ENCODE measurements at regions not wholly inside any gene's neighbourhood (a gene's known extent, or its start where the extent isn't known, plus 50 kb on each side); places are given as distances from the start of the nearest gene placed in this dataset.

GRCh38 chr1:29546496-29546895, 310.2 kb downstream of the PTPRU start:
- no peak for DNase-seq
- in situ Hi-C loops (cut with HindIII; ENCODE audit: low pct_ligation_motif_present, low sequenced_read_pairs), result no loop called here
- no peak for TF ChIP-seq CTCF (IDR thresholded peaks at IDR 0.05; ENCODE audit: low read depth, low read length, missing control alignments)

GRCh38 chr1:29544406-29544805, 308.1 kb downstream of the PTPRU start:
- Histone ChIP-seq H3K27me3 (replicated peaks) (no peaks in the 10 kb centered on the region), H3K4me3 (ENCODE audit: low read depth, low read length) (no peak overlapping the region), H3K36me3 (replicated peaks) (no peaks in the 10 kb centered on the region), H3K27ac (no peak overlapping the region)
- in situ Hi-C loops (cut with HindIII; ENCODE audit: low pct_ligation_motif_present, low sequenced_read_pairs), result no loop called here
- no peak for DNase-seq
- TF ChIP-seq CTCF (IDR thresholded peaks at IDR 0.05; ENCODE audit: low read depth, low read length, missing control alignments), result no peak

More at GRCh38 chr1:29546496-29546895, 310.2 kb downstream of the PTPRU start:
- Histone ChIP-seq H3K27ac (no peak overlapping the region), H3K36me3 (replicated peaks) (no peaks in the 10 kb centered on the region), H3K4me3 (ENCODE audit: low read depth, low read length) (no peak overlapping the region), H3K27me3 (replicated peaks) (no peaks in the 10 kb centered on the region)

GRCh38 chr1:29543586-29543985, 307.3 kb downstream of the PTPRU start:
- Histone ChIP-seq H3K36me3 (replicated peaks) (no peaks in the 10 kb centered on the region), H3K4me3 (ENCODE audit: low read depth, low read length) (no peak overlapping the region), H3K27me3 (replicated peaks) (no peaks in the 10 kb centered on the region), H3K27ac (no peak overlapping the region)
- TF ChIP-seq CTCF (IDR thresholded peaks at IDR 0.05; ENCODE audit: low read depth, low read length, missing control alignments), result no peak
- no peak for DNase-seq
- in situ Hi-C loops (cut with HindIII; ENCODE audit: low pct_ligation_motif_present, low sequenced_read_pairs), result no loop called here

GRCh38 chr1:29542548-29542947, 306.2 kb downstream of the PTPRU start:
- TF ChIP-seq CTCF (IDR thresholded peaks at IDR 0.05; ENCODE audit: low read depth, low read length, missing control alignments), result no peak
- Histone ChIP-seq H3K36me3 (replicated peaks) (no peaks in the 10 kb centered on the region), H3K27me3 (replicated peaks) (no peaks in the 10 kb centered on the region), H3K4me3 (ENCODE audit: low read depth, low read length) (no peak overlapping the region), H3K27ac (no peak overlapping the region)
- no peak for DNase-seq
- in situ Hi-C loops (cut with HindIII; ENCODE audit: low pct_ligation_motif_present, low sequenced_read_pairs), result no loop called here

GRCh38 chr1:29541631-29542030, 305.3 kb downstream of the PTPRU start:
- Histone ChIP-seq H3K27me3 (replicated peaks) (no peaks in the 10 kb centered on the region), H3K36me3 (replicated peaks) (no peaks in the 10 kb centered on the region), H3K4me3 (ENCODE audit: low read depth, low read length) (no peak overlapping the region), H3K27ac (no peak overlapping the region)
- in situ Hi-C loops (cut with HindIII; ENCODE audit: low pct_ligation_motif_present, low sequenced_read_pairs), result no loop called here
- no peak for DNase-seq
- TF ChIP-seq CTCF (IDR thresholded peaks at IDR 0.05; ENCODE audit: low read depth, low read length, missing control alignments), result no peak

- Histone ChIP-seq H3K4me3 (ENCODE audit: low read depth, low read length) (no peak overlapping the region), H3K27me3 (replicated peaks) (no peaks in the 10 kb centered on the region), H3K27ac (no peak overlapping the region), H3K36me3 (replicated peaks) (no peaks in the 10 kb centered on the region)
- DNase-seq, result no peak
- in situ Hi-C loops (cut with HindIII; ENCODE audit: low pct_ligation_motif_present, low sequenced_read_pairs), result no loop called here
- no peak for TF ChIP-seq CTCF (IDR thresholded peaks at IDR 0.05; ENCODE audit: low read depth, low read length, missing control alignments)
These were observed 304.6 kb downstream of the PTPRU start for GRCh38 chr1:29540801-29541357.
